Osteocyte (in vitro differentiated cells): ENCODE measurements at regions not wholly inside any gene's neighbourhood (a gene's known extent, or its start where the extent isn't known, plus 50 kb on each side); places are given as distances from the start of the nearest gene placed in this dataset.

ENCODE experiments used
- DNase-seq: peaks from one replicate; pipeline ENCODE4 v3.0.0; 2021; ENCODE audit warnings: mixed read lengths; ENCODE audit not compliant: unreplicated experiment; ENCODE audit errors: extremely low spot score
- H3K27ac Mint-ChIP-seq: one replicate; pipeline ENCODE4 v1.8.0; 2021; ENCODE audit warnings: mild to moderate bottlenecking, mixed read lengths; ENCODE audit not compliant: unreplicated experiment
- H3K27me3 Mint-ChIP-seq: one replicate; pipeline ENCODE4 v1.8.0; 2021; ENCODE audit warnings: mixed read lengths; ENCODE audit not compliant: unreplicated experiment
- H3K36me3 Mint-ChIP-seq: one replicate; pipeline ENCODE4 v1.8.0; 2021; ENCODE audit warnings: mixed read lengths; ENCODE audit not compliant: unreplicated experiment
- H3K4me1 Mint-ChIP-seq: one replicate; pipeline ENCODE4 v1.8.0; 2021; ENCODE audit warnings: mixed read lengths; ENCODE audit not compliant: unreplicated experiment
- H3K4me3 Mint-ChIP-seq: one replicate; pipeline ENCODE4 v1.8.0; 2021; ENCODE audit warnings: mild to moderate bottlenecking, moderate library complexity, mixed read lengths; ENCODE audit not compliant: unreplicated experiment
- H3K9me3 Mint-ChIP-seq: one replicate; pipeline ENCODE4 v1.8.0; 2021; ENCODE audit warnings: mixed read lengths; ENCODE audit not compliant: unreplicated experiment
- TF ChIP-seq, protein P1 (sequence below): fragments of 200-600 bp; sonication (generic); IDR thresholded peaks from 2 replicates; pipeline ENCODE4 v1.5.0; 2021; ENCODE audit warnings: antibody characterized with exemption, mild to moderate bottlenecking, moderate library complexity

DNA sequence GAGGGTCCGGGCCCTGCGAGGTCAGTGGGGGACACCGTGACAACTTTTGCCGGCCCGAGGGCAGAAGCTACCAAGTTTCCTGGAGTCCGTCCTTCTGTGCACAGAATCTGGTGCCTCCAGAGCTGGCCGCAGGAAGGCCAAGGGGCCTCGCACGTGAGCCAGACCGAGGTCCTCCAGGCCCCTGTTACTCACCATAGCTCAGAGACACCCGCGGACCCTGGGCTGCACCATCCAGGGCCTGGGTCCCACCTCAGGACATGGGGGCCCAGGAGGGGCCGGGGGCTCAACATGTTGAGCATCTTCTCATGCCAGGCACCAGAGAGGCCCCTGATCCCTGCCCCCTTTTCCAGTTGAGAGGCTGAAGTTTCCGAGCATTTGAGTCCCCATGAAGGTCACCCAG lies 87.9 kb downstream of the HMX1 start:
- no peaks in the 10 kb centered on the region for H3K4me1 Mint-ChIP-seq
- no peaks in the 10 kb centered on the region for H3K9me3 Mint-ChIP-seq
- no peaks in the 10 kb centered on the region for H3K27me3 Mint-ChIP-seq
- no peak overlapping the region for H3K27ac Mint-ChIP-seq
- H3K36me3 Mint-ChIP-seq, result no peaks in the 10 kb centered on the region
- no peak for DNase-seq
- TF ChIP-seq, protein P1, sequence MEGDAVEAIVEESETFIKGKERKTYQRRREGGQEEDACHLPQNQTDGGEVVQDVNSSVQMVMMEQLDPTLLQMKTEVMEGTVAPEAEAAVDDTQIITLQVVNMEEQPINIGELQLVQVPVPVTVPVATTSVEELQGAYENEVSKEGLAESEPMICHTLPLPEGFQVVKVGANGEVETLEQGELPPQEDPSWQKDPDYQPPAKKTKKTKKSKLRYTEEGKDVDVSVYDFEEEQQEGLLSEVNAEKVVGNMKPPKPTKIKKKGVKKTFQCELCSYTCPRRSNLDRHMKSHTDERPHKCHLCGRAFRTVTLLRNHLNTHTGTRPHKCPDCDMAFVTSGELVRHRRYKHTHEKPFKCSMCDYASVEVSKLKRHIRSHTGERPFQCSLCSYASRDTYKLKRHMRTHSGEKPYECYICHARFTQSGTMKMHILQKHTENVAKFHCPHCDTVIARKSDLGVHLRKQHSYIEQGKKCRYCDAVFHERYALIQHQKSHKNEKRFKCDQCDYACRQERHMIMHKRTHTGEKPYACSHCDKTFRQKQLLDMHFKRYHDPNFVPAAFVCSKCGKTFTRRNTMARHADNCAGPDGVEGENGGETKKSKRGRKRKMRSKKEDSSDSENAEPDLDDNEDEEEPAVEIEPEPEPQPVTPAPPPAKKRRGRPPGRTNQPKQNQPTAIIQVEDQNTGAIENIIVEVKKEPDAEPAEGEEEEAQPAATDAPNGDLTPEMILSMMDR, result no peak
- no peak overlapping the region for H3K4me3 Mint-ChIP-seq

GRCh38 chr4:8782135-8782534 lies 89.5 kb downstream of the HMX1 start:
- H3K4me3 Mint-ChIP-seq, result no peak overlapping the region
- H3K4me1 Mint-ChIP-seq, result no peaks in the 10 kb centered on the region
- DNase-seq, result no peak
- H3K9me3 Mint-ChIP-seq, result no peaks in the 10 kb centered on the region
- no peak overlapping the region for H3K27ac Mint-ChIP-seq
- H3K36me3 Mint-ChIP-seq, result no peaks in the 10 kb centered on the region
- TF ChIP-seq, protein P1, result no peak
- no peaks in the 10 kb centered on the region for H3K27me3 Mint-ChIP-seq

DNA sequence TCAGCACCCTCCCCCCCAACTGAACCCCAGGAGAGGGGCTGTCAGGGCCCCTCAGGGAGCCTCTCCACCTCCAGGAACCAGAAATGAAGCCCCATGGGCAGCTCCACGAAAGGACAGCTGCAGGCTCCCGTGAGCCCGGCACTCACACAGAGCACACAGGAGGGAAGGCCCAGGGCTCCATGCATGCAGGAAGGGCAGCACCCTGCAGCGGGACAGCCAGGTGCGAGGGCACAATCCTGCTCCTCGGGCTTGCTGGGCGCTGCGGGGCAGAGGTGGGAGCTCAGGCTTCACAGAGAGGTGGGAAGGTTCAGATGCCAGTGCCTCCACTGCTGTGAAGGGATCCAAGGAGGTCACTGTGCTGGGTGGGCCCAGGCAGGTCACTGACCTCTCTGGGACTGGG lies 90.0 kb downstream of the HMX1 start:
- H3K27me3 Mint-ChIP-seq, result no peaks in the 10 kb centered on the region
- no peak for DNase-seq
- no peak overlapping the region for H3K27ac Mint-ChIP-seq
- H3K4me3 Mint-ChIP-seq, result no peak overlapping the region
- H3K4me1 Mint-ChIP-seq, result no peaks in the 10 kb centered on the region
- TF ChIP-seq, protein P1, result no peak
- H3K36me3 Mint-ChIP-seq, result no peaks in the 10 kb centered on the region
- no peaks in the 10 kb centered on the region for H3K9me3 Mint-ChIP-seq

DNA sequence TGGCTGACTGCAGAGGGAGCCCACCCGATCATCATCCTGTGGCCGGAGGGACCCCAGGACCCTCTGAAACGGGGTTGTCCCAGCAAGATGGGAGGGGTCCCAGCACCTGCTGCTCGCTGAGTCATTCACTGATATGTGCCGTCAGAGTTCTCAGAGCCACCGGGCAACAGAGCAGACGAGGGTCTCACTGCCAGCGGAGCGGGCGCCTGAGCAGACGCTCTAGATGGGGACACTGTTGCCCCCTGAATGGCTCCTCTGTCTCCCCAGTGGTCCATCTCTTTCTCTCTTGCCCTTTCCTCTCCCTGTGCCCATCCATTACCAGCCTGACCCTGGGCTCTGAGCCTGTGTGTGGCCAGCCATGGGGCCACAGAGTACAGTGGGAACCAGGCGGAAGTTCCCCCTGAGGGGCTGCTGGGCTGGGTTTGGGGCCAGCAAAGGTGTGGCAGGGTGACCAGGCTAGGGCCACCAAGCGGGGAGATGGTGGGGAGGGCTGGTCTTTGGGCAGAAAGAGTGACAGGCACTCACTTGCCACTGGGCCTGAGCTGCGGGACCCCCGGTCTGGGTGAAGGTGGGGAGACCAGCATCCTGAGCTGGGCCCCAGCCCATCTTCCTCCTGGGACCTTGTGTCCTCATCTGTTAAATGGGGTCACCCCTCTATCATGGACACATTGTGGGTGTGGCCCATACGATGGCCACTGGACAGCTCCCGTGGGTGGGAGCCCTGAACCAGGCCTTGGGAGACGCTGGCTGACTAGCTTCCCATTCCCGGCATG lies 90.9 kb downstream of the HMX1 start:
- TF ChIP-seq, protein P1, result no peak
- DNase-seq, result no peak
- Mint-ChIP-seq H3K27me3 (no peaks in the 10 kb centered on the region), H3K36me3 (no peaks in the 10 kb centered on the region), H3K9me3 (no peaks in the 10 kb centered on the region), H3K4me3 (no peak overlapping the region), H3K27ac (no peak overlapping the region), H3K4me1 (no peaks in the 10 kb centered on the region)

DNA sequence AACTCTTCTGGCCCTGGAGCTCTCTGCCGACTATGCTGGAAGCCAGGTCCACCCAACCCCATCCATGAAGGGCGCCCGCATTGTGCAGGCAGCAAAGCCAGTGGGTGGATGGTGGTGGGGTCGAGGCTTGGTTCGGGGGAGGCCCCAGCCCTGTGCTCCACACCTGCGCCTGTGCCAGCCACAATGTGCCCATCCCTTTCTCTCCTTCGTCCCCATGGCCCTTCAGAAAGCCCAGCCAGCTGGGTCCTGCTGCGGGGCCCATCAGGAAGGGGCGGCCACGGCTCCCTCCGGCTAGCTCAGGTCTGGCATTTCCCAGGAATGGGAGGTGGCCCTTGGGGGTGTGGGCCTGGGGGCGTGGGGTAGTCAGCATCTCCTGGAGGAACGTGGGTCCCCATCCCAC lies 91.6 kb downstream of the HMX1 start:
- Mint-ChIP-seq H3K4me1 (no peaks in the 10 kb centered on the region), H3K27me3 (no peaks in the 10 kb centered on the region), H3K27ac (no peak overlapping the region), H3K9me3 (no peaks in the 10 kb centered on the region), H3K4me3 (no peak overlapping the region), H3K36me3 (no peaks in the 10 kb centered on the region)
- DNase-seq, result no peak
- TF ChIP-seq, protein P1, result no peak
